NCI-H1436 treated with DMSO at 0.1 percent for 48 hours (cell line): ENCODE measurements at regions not wholly inside any gene's neighbourhood (a gene's known extent, or its start where the extent isn't known, plus 50 kb on each side); places are given as distances from the start of the nearest gene placed in this dataset.
"Not testable (repeated sequence)": the region's sequence is repeated elsewhere in the genome, so short reads cannot be mapped to it uniquely, and the experiment has no call there.

Source experiments
- DNase-seq: peaks from one replicate; lab custom pipeline; 2025; lab: John Stamatoyannopoulos, UW

- no peak for DNase-seq
Observed at GRCh38 chr6:115630424-115631024, 430.2 kb downstream of the FRK start.

- DNase-seq, result no peak
Observed at GRCh38 chr6:115629415-115629814, 431.3 kb downstream of the FRK start.

- DNase-seq, result no peak
Observed at GRCh38 chr6:115618256-115618655, 442.4 kb downstream of the FRK start.

- DNase-seq, result no peak
Observed at GRCh38 chr6:115617031-115617430, 443.7 kb downstream of the FRK start.

- no peak for DNase-seq
Observed at GRCh38 chr6:115613488-115613887, 447.2 kb downstream of the FRK start.

DNA sequence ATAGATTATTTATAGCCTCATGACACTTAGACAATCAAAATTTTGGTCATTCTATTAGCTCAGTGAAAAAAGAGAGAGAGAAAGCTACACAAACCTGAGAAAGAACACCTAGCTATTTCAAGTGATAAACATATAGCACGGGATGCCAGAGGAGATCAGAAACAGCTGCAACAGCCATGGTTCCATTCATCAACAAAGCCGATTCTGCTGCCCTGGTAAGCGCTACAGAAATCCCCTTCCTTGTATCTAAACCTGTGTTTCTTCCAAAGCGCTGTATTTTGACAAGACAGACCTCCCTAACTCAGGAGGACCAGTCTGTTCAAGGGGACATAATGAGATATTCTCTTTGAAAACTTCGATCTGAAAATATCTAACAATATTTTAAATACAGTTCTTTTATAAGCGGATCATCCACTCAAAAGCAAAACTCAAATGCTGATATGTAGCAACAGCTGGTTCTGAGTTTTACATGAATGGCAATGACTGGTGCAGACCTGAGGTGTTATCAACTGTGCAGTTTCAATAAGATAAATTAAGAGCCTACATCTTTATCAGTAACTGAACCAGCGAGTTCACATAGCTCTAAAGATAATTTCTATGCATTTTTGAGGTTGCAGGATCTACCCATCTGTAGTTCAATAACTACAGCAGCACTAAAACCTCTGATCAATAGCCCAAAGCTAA is 447.8 kb downstream of the FRK start:
- DNase-seq, result no peak

- no peak for DNase-seq
Observed at GRCh38 chr6:115612216-115612615, 448.5 kb downstream of the FRK start.

DNA sequence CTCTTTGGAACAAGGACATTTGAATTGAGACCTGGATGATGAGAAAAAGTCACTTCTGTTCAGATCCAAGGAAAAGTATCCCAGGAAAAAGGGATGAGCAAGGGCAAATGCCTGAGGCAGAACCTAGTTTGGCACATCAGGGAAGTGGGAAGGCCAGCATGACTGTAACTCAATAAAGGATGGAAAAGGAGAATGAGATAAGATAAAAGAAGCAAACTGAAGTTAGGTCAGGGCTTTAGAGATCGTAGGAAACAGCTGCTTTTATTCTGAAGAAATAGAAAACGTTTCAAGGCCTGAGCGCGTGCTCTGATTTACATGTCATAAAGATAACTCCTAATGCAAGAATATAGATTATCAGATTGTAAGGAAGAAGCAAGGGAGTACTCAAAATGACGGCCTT is 450.0 kb downstream of the FRK start:
- DNase-seq, result no peak

DNA sequence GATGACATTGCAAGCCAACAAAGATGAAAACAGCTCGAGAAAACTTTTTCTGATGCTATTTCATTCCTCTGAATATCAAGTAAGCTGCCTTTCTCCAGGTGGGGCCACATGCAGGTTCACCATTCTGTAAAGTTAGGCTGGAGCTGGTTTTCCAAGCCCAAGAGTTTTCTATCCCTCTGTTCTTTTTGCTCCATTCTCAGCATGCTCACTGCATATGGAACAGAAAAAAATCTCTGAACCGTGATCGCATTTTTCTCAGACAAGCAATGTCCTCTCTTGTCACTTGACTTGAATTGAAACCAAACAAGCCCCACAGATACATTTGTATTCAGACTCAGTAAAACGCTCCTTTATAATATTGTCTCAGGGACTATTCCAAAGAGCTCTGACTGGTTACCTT is 451.6 kb downstream of the FRK start:
- DNase-seq, result no peak

GRCh38 chr6:115602466-115602865 is 458.2 kb downstream of the FRK start:
- DNase-seq, result no peak

- no peak for DNase-seq
Observed at GRCh38 chr6:115601509-115601908, 459.2 kb downstream of the FRK start.

DNA sequence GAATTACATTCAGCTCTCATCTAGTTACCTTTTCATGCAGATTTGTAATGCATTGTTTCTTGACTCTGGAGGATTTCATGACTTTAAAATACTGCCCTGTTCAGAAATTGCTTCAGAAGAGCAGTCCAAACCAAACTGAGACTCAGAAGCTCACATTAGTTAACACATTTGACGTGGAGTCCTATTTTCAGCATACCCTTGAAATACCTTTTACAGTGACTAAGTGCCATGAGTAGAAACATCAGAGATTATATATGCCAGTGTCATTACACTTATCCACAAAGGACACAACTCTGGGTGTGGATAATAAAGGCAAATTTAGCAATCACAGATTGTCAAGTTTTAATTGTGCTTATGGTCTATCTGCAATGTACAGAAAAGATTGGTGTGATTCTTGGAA is 459.6 kb downstream of the FRK start:
- DNase-seq, result no peak

DNA sequence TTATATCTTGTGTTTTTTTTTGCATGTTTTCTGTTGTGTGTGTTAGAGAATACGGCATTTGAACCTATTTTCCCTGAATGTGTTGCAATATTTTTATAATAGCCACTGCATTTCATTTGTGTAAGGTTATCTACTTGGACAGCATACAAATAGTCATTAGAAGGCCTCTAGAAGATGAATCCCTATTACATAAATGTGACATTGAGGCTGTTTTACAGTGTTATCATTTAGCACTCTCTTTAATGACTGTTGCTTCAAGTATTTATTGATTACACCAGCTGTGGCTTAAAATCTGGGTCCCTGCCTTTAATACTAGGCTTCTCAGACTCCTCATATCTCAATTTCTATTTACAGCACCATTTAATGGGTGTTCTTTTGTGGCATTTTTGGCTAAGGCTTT is 465.8 kb downstream of the FRK start:
- DNase-seq, result no peak

DNA sequence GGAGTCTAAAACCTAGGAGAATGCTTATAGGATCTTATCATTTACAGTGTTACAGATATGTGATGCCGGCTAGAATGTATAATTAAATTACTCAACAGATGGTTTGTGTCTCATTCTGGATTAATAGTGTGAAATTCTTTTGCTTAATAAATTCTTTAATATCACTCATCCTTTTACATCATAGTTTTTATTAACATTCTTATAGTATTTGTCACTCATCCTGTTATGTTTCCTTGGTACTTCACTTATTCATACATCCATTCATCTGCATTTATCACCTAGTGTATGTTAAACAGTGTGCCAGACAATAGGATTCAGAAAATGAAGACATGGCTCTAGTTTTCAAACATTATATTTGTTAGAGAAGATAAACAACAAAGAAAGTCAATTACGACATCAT is 468.7 kb downstream of the FRK start:
- no peak for DNase-seq

- not testable (repeated sequence) for DNase-seq
Observed at GRCh38 chr6:115589072-115589471, 471.6 kb downstream of the FRK start.

DNA sequence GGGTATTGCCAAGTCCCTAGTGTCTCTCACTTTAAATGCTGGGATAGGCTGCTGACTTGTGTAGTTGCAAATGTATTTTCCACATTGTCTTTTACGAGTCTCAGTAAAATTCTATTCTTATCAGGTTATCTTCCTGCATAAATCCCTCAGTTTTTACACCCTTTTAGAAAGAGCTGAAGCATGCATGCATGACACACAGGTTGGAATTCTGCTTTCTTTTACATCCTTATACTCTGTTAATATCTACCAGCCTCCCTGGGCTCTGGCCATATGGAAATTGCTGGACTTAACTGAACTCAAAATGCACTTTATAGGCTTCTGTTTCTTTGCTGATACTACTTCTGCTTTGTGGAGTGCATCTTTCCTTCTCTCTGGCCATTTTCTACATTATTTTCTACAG is 477.4 kb downstream of the FRK start:
- DNase-seq, result no peak

DNA sequence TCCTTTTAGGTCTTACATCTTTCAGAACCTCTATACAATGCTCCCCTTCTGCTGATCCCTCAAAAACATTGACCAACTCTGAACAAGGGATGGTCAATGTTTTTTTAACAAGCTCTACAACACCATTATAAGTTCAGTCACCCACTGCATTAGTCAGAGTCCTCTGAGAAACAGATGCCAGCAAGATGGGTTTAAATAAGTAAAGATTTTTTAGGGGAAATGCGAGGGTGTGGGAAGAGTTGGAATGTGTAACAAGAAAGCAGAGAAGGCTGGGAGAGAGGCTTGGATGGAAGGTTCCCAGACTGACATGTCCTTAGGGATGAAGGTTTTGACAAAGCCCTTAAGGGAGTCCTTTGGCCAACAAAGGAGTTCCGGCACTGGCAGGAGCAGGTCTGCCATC is 478.3 kb downstream of the FRK start:
- DNase-seq, result no peak

- DNase-seq, result not testable (repeated sequence)
Observed at GRCh38 chr6:115579565-115579964, 481.1 kb downstream of the FRK start.

- DNase-seq, result no peak
Observed at GRCh38 chr6:115577270-115577669, 483.4 kb downstream of the FRK start.

DNA sequence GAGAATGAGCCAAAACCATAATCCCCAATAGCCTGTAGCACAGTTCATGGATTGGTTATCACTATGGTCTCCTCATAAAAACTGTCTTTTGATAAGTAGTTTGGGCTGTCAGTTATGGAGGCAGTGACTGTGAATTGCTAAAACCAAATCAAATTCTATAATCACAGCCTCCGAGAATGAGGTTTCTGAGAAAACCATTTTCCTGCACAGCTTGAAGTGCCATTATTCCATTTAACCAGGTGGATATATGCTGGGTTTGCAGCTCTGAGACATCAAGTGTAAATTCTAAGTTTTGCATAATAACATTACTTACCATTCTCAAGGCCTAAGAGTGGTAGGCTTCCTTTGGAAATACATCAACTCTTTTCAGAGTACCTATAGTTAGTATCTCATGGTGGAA is 485.4 kb downstream of the FRK start:
- DNase-seq, result no peak

- DNase-seq, result no peak
Observed at GRCh38 chr6:115573861-115574260, 486.8 kb downstream of the FRK start.

- no peak for DNase-seq
Observed at GRCh38 chr6:115570331-115570730, 490.4 kb downstream of the FRK start.

GRCh38 chr6:115554060-115554459 is 506.6 kb downstream of the FRK start:
- DNase-seq, result no peak

- DNase-seq, result no peak
Observed at GRCh38 chr6:115551527-115551926, 509.2 kb downstream of the FRK start.
